ENCODE measurements at regions not wholly inside any gene's neighbourhood (a gene's known extent, or its start where the extent isn't known, plus 50 kb on each side); places are given as distances from the start of the nearest gene placed in this dataset.
A peak's percentile ranks its signal among the peaks of the same experiment; 100 is the strongest.
"Not testable (repeated sequence)": the region's sequence is repeated elsewhere in the genome, so short reads cannot be mapped to it uniquely, and the experiment has no call there.

- ATAC-seq (replicated peaks in 6 of 8), result peak in 3 of 8 experiments; percentile 54 to 60 (median 58)
- H3K4me3 ChIP-seq; H3K4me1 ChIP-seq (replicated peaks in 1 of 2); in situ Hi-C loops (cut with MboI; ENCODE audit: low pct_unique_long_range_greater_than_20kb in 2 of 9, low sequenced_read_pairs in 9 of 9, unreplicated experiment in 9 of 9); H3K27ac ChIP-seq: not testable (repeated sequence)
- 0 to 96% (median 87%) methylated on average over 1 to 5 of the region's 6 CpGs; no CpG with 5 or more reads in 2 of the 10 experiments for WGBS, 10 experiments
Observed at GRCh38 chr10:109757670-109758069, 165.6 kb downstream of the XPNPEP1 start.

DNA sequence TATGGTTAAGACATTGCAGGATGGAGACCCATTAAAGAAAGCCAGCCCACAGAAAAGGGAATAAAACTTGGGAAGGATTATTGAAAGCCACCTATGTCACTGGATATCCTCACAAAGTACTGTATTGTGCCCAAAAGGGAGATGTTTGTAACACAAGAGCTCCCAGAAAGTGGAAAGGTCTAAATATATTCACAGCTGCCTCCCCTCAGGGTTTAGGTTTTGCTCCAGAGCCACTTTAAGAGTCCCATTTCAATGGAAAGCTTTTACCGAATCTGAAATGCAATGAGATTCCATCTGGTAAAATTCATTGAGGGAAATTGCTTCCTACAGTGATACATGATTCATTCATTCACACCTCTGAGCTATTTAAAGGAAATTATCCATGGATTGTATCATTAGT, 176.4 kb downstream of the XPNPEP1 start:
- H3K4me3 ChIP-seq, result no peak overlapping the region
- no peak for ATAC-seq (replicated peaks in 6 of 8)
- in situ Hi-C loops (cut with MboI; ENCODE audit: low pct_unique_long_range_greater_than_20kb in 2 of 9, low sequenced_read_pairs in 9 of 9, unreplicated experiment in 9 of 9), result no loop called here
- peaks cover 23 to 32% of the 10 kb centered on the region in 2 donors for H3K4me1 ChIP-seq (replicated peaks in 1 of 2)
- H3K27ac ChIP-seq, result no peak overlapping the region
- 80 to 100% (median 86%) methylated on average over 1 of the region's 1 CpG; no CpG with 5 or more reads in 6 of the 10 experiments for whole genome bisulfite sequencing, 10 experiments

- Histone ChIP-seq H3K4me3 (no peak overlapping the region), H3K4me1 (replicated peaks in 1 of 2) (peaks cover 28 to 32% of the 10 kb centered on the region in 2 donors), H3K27ac (peak overlapping the region; percentile 61 to 69)
- peak in 4 of 8 experiments; percentile 5 to 65 (median 32) for ATAC-seq (replicated peaks in 6 of 8)
- in situ Hi-C loops (cut with MboI; ENCODE audit: low pct_unique_long_range_greater_than_20kb in 2 of 9, low sequenced_read_pairs in 9 of 9, unreplicated experiment in 9 of 9), result no loop called here
Observed at GRCh38 chr10:109744020-109744419, 179.3 kb downstream of the XPNPEP1 start.

DNA sequence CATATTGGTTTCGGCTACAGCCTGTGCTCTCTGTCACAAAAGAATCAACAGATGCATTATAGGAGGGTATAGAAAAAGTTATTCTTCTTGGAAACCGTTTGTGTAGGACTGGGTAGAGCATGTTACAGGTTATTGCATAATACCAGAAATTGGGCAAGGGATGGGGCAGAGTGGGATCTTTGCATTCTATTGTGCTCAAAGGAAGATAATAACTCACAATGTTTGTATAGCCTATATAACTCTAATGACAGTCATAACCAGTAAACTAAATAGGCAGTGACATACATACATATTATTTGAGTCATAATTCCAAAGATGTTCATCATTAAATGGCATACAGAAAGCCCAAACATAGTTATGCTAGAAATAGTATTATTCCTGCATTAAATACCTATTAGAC, 179.7 kb downstream of the XPNPEP1 start:
- in situ Hi-C loops (cut with MboI; ENCODE audit: low pct_unique_long_range_greater_than_20kb in 2 of 9, low sequenced_read_pairs in 9 of 9, unreplicated experiment in 9 of 9), result no loop called here
- ATAC-seq (replicated peaks in 6 of 8), result peak in 7 of 8 experiments; percentile 9 to 90 (median 85)
- H3K4me1 ChIP-seq (replicated peaks in 1 of 2), result peaks cover 32% of the 10 kb centered on the region in 2 donors
- peak overlapping the region; percentile 61 to 69 for H3K27ac ChIP-seq
- H3K4me3 ChIP-seq, result no peak overlapping the region
- 0 to 32% (median 0%) methylated on average over 1 to 2 of the region's 2 CpGs for WGBS, 10 experiments

DNA sequence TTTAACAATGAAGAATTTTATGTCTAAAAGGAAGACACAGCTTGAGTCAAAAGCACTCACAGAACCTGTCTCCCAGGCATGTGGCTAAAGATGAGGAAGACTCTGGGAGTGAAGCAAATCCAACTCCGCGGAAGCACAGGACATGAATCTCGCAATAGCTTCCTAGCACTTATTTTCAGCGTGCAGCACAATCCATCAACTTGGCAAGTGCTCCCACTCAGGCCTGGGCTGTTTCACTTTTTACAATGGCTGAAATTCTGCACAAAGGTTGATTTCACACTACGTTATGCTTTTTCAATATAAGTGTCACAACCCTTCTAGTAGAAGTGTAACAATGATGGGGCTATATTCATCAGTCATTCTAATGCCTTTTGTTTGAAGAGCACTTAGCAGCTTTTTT, 180.2 kb downstream of the XPNPEP1 start:
- in situ Hi-C loops (cut with MboI; ENCODE audit: low pct_unique_long_range_greater_than_20kb in 2 of 9, low sequenced_read_pairs in 9 of 9, unreplicated experiment in 9 of 9), result no loop called here
- peaks cover 32% of the 10 kb centered on the region in 2 donors for H3K4me1 ChIP-seq (replicated peaks in 1 of 2)
- 0 to 8% (median 0%) methylated on average over 1 to 5 of the region's 5 CpGs; no CpG with 5 or more reads in 4 of the 10 experiments for WGBS, 10 experiments
- peak overlapping the region; percentile 75 to 78 for H3K27ac ChIP-seq
- no peak overlapping the region for H3K4me3 ChIP-seq
- peak in 5 of 8 experiments; percentile 87 to 91 (median 89) for ATAC-seq (replicated peaks in 6 of 8)

DNA sequence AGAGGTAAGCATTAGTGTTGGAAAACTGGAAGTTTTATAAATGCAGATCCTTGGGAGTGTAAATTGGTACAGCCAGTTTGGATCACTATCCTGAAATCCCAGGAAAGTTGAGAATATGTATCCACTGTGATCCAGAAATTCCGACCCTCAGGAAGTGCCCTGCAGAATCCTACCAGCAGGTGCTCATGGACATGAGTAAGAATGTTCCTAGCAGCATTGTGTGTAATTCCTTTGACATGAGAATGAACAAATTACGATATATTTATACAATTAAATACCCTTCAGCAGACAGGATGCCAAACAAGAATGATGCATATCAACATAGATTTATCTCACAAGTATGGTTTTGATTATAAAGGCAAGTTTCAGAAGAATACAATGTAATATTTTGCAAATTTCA, 181.6 kb downstream of the XPNPEP1 start:
- in situ Hi-C loops (cut with MboI; ENCODE audit: low pct_unique_long_range_greater_than_20kb in 2 of 9, low sequenced_read_pairs in 9 of 9, unreplicated experiment in 9 of 9), result no loop called here
- H3K4me3 ChIP-seq, result no peak overlapping the region
- peaks cover 32% of the 10 kb centered on the region in 2 donors for H3K4me1 ChIP-seq (replicated peaks in 1 of 2)
- no peak overlapping the region for H3K27ac ChIP-seq
- ATAC-seq (replicated peaks in 6 of 8), result no peak
- 17 to 100% (median 50%) methylated on average over 1 to 2 of the region's 2 CpGs; no CpG with 5 or more reads in 5 of the 10 experiments for WGBS, 10 experiments

GRCh38 chr10:109740436-109740835, 182.9 kb downstream of the XPNPEP1 start:
- in situ Hi-C loops (cut with MboI; ENCODE audit: low pct_unique_long_range_greater_than_20kb in 2 of 9, low sequenced_read_pairs in 9 of 9, unreplicated experiment in 9 of 9), result no loop called here
- 0 to 89% (median 50%) methylated on average over 1 to 3 of the region's 3 CpGs; no CpG with 5 or more reads in 1 of the 10 experiments for WGBS, 10 experiments
- Histone ChIP-seq H3K4me1 (replicated peaks in 1 of 2) (peaks cover 32% of the 10 kb centered on the region in 2 donors), H3K4me3 (no peak overlapping the region), H3K27ac (no peak overlapping the region)
- ATAC-seq (replicated peaks in 6 of 8), result peak in 2 of 8 experiments; percentile 72 to 87

DNA sequence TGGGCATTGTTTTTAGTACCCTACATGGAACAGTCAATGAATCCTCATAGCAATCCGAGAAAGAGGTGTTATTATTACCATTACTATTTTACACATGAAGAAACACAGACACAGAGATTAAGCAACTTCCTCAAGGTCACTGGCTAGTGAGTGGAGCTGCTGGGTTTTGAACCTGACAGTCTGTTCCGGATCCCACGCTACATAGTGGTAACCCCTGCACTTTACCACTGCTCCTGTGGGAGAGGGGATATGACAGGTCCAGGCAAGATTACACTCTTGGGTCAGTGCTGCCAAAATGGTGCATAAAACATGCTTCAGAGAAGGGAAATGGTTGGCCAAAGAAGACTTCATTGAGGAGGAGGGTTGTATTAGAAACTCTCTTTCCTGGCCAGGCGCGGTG, 185.7 kb downstream of the XPNPEP1 start:
- 0 to 100% (median 89%) methylated on average over 1 to 3 of the region's 5 CpGs; no CpG with 5 or more reads in 3 of the 10 experiments for WGBS, 10 experiments
- in situ Hi-C loops (cut with MboI; ENCODE audit: low pct_unique_long_range_greater_than_20kb in 2 of 9, low sequenced_read_pairs in 9 of 9, unreplicated experiment in 9 of 9), result no loop called here
- H3K4me1 ChIP-seq (replicated peaks in 1 of 2), result peaks cover 5 to 10% of the 10 kb centered on the region in 2 donors
- ATAC-seq (replicated peaks in 6 of 8), result no peak
- no peak overlapping the region for H3K4me3 ChIP-seq
- no peak overlapping the region for H3K27ac ChIP-seq

DNA sequence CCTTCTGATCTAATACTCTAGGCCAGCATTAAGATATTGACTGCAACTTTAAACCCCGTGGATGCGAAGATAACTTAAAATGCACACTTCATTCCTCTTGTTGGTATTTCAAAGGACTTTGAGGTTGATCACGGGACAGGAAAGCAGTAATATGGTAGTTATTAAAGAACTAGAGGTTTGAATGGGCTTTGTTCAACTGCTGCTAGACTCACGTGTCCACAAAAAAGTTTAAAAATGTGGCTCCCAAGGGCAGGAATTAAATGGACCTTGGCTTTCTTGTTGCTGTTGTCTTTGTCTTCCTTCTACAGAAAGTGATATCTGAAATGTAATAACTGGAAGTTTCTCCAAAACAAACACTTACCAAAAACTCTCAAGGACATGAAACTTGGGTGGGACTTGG, 186.3 kb downstream of the XPNPEP1 start:
- in situ Hi-C loops (cut with MboI; ENCODE audit: low pct_unique_long_range_greater_than_20kb in 2 of 9, low sequenced_read_pairs in 9 of 9, unreplicated experiment in 9 of 9), result no loop called here
- no peak for ATAC-seq (replicated peaks in 6 of 8)
- Histone ChIP-seq H3K27ac (no peak overlapping the region), H3K4me1 (replicated peaks in 1 of 2) (peaks cover 0 to 10% of the 10 kb centered on the region in 2 donors), H3K4me3 (no peak overlapping the region)
- 0 to 93% (median 64%) methylated on average over 2 to 4 of the region's 4 CpGs for WGBS, 10 experiments

DNA sequence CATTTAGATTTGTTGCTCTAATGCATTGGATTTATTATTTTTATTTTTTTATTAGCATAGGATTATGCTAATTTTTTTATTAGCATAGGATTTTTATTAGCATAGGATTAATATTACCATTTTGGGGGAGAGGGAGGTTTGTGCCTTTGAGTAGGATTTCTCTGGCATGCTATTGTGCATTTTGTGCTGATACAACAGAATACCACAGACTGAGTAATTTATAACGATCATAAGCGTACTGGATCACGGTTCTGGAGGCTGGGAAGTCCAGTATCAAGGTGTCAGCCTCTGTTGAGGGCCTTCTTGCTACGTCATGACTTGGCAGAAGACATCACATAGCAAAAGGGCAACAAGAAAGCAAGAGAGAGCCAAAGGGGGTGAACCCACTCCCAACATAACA, 187.5 kb downstream of the XPNPEP1 start:
- Histone ChIP-seq H3K4me1 (replicated peaks in 1 of 2) (peaks cover 0 to 6% of the 10 kb centered on the region in 2 donors), H3K27ac (no peak overlapping the region), H3K4me3 (no peak overlapping the region)
- WGBS, 10 experiments, result 6 to 90% (median 79%) methylated on average over 1 to 4 of the region's 4 CpGs; no CpG with 5 or more reads in 3 of the 10 experiments
- in situ Hi-C loops (cut with MboI; ENCODE audit: low pct_unique_long_range_greater_than_20kb in 2 of 9, low sequenced_read_pairs in 9 of 9, unreplicated experiment in 9 of 9), result no loop called here
- ATAC-seq (replicated peaks in 6 of 8), result peak in 1 of 8 experiments; percentile 19

- Histone ChIP-seq H3K4me3 (no peak overlapping the region), H3K27ac (no peak overlapping the region), H3K4me1 (replicated peaks in 1 of 2) (no peaks in the 10 kb centered on the region)
- no peak for ATAC-seq (replicated peaks in 6 of 8)
- 0 to 100% (median 81%) methylated on average over 1 to 3 of the region's 3 CpGs; no CpG with 5 or more reads in 2 of the 10 experiments for WGBS, 10 experiments
- in situ Hi-C loops (cut with MboI; ENCODE audit: low pct_unique_long_range_greater_than_20kb in 2 of 9, low sequenced_read_pairs in 9 of 9, unreplicated experiment in 9 of 9), result no loop called here
Observed at GRCh38 chr10:109732254-109732965, 190.9 kb downstream of the XPNPEP1 start.

DNA sequence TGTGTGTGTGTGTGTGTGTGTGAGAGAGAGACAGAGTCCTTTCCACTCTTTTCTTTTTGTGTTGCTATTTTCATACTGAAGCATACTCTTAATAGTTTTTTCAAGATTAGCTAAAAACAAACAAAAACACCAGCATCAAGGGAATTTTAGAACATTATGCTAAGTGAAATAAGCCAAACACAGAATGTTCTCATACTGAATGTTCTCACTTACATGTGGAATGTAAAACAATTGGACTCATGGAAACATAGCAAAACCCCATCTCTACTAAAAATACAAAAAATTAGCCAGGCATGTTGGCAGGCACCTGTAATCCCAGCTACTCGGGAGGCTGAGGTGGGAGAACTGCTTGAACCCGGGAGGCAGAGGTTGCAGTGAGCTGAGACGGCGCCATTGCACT, 193.4 kb downstream of the XPNPEP1 start:
- in situ Hi-C loops (cut with MboI; ENCODE audit: low pct_unique_long_range_greater_than_20kb in 2 of 9, low sequenced_read_pairs in 9 of 9, unreplicated experiment in 9 of 9); H3K4me3 ChIP-seq; ATAC-seq (replicated peaks in 6 of 8); H3K27ac ChIP-seq: not testable (repeated sequence)
- peaks cover 13 to 14% of the 10 kb centered on the region in 2 donors for H3K4me1 ChIP-seq (replicated peaks in 1 of 2)
- WGBS, 10 experiments, result 0 to 100% (median 50%) methylated on average over 2 to 4 of the region's 4 CpGs; no CpG with 5 or more reads in 2 of the 10 experiments

DNA sequence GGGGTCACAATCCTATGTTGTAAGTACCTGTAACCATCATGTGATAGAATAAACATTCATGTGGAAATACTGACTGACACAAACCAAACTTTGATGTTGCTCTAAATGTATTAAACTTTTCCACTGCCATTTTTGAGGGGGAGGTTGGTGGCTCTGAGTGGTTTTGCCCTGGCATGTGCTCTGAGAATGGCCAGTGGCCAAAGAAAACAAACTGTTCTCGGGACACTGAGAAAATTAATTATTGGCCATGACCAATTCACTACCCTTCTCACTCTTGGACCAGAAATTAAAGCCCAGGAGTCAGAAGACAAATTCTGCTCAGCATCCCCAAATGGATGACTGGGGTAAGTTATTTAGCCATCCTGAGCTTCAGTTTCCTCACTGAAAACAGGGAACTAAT, 195.9 kb downstream of the XPNPEP1 start:
- peaks cover 16 to 17% of the 10 kb centered on the region in 2 donors for H3K4me1 ChIP-seq (replicated peaks in 1 of 2)
- ATAC-seq (replicated peaks in 6 of 8), result no peak
- 0 to 100% (median 71%) methylated on average over 1 of the region's 1 CpG; no CpG with 5 or more reads in 3 of the 10 experiments for WGBS, 10 experiments
- no peak overlapping the region for H3K4me3 ChIP-seq
- in situ Hi-C loops (cut with MboI; ENCODE audit: low pct_unique_long_range_greater_than_20kb in 2 of 9, low sequenced_read_pairs in 9 of 9, unreplicated experiment in 9 of 9), result no loop called here
- no peak overlapping the region for H3K27ac ChIP-seq
